ENCODE measurements at regions not wholly inside any gene's neighbourhood (a gene's known extent, or its start where the extent isn't known, plus 50 kb on each side); places are given as distances from the start of the nearest gene placed in this dataset.

GRCh38 chr1:213647864-213648650 is 339.7 kb upstream of the PROX1 start:
- no peak for DNase-seq (ENCODE audit: low read depth)

GRCh38 chr1:213649373-213649772 is 338.4 kb upstream of the PROX1 start:
- DNase-seq (ENCODE audit: low read depth): no peak

GRCh38 chr1:213650603-213651002 is 337.2 kb upstream of the PROX1 start:
- DNase-seq (ENCODE audit: low read depth): no peak

GRCh38 chr1:213651077-213651476 is 336.7 kb upstream of the PROX1 start:
- DNase-seq (ENCODE audit: low read depth): no peak

GRCh38 chr1:213652109-213652508 is 335.7 kb upstream of the PROX1 start:
- DNase-seq (ENCODE audit: low read depth): no peak

GRCh38 chr1:213656039-213656438 is 331.7 kb upstream of the PROX1 start:
- DNase-seq (ENCODE audit: low read depth): no peak

- DNase-seq (ENCODE audit: low read depth): no peak
These were observed 331.3 kb upstream of the PROX1 start for GRCh38 chr1:213656503-213656902.

- no peak for DNase-seq (ENCODE audit: low read depth)
These were observed 330.8 kb upstream of the PROX1 start for GRCh38 chr1:213657013-213657412.

- DNase-seq (ENCODE audit: low read depth): no peak
These were observed 329.9 kb upstream of the PROX1 start for GRCh38 chr1:213657879-213658278.

GRCh38 chr1:213658457-213658856 is 329.3 kb upstream of the PROX1 start:
- DNase-seq (ENCODE audit: low read depth): no peak

GRCh38 chr1:213659580-213660547 is 327.9 kb upstream of the PROX1 start:
- no peak for DNase-seq (ENCODE audit: low read depth)

- no peak for DNase-seq (ENCODE audit: low read depth)
These were observed 326.5 kb upstream of the PROX1 start for GRCh38 chr1:213661302-213661701.

GRCh38 chr1:213666113-213666512 is 321.7 kb upstream of the PROX1 start:
- no peak for DNase-seq (ENCODE audit: low read depth)

- DNase-seq (ENCODE audit: low read depth): no peak
These were observed 320.9 kb upstream of the PROX1 start for GRCh38 chr1:213666922-213667321.

GRCh38 chr1:213669512-213669911 is 318.3 kb upstream of the PROX1 start:
- DNase-seq (ENCODE audit: low read depth): no peak

- no peak for DNase-seq (ENCODE audit: low read depth)
These were observed 317.6 kb upstream of the PROX1 start for GRCh38 chr1:213669964-213670691.

- no peak for DNase-seq (ENCODE audit: low read depth)
These were observed 317.1 kb upstream of the PROX1 start for GRCh38 chr1:213670692-213671023.

GRCh38 chr1:213675043-213675442 is 312.7 kb upstream of the PROX1 start:
- DNase-seq (ENCODE audit: low read depth): no peak

GRCh38 chr1:213676736-213677135 is 311.0 kb upstream of the PROX1 start:
- DNase-seq (ENCODE audit: low read depth): no peak

- no peak for DNase-seq (ENCODE audit: low read depth)
These were observed 309.4 kb upstream of the PROX1 start for GRCh38 chr1:213678348-213678747.

- DNase-seq (ENCODE audit: low read depth): no peak
These were observed 309.0 kb upstream of the PROX1 start for GRCh38 chr1:213678753-213679152.

- DNase-seq (ENCODE audit: low read depth): no peak
These were observed 308.6 kb upstream of the PROX1 start for GRCh38 chr1:213679153-213679552.
